Stomach (tissue), 4 donors: ENCODE measurements at regions not wholly inside any gene's neighbourhood (a gene's known extent, or its start where the extent isn't known, plus 50 kb on each side); places are given as distances from the start of the nearest gene placed in this dataset.

ENCODE experiments used
- CTCF ChIP-seq, 7 experiments: fragments of 450-650 bp in 4 of 7; fragments of 200-600 bp in 3 of 7; sonication (generic) in 3 of 7; IDR thresholded peaks; one replicate each; pipeline ENCODE4 v1.5.1; 2016 to 2019; ENCODE audit warnings: antibody characterized with exemption in 7 of 7, control low read depth in 2 of 7, mild to moderate bottlenecking in 1 of 7
- POLR2AphosphoS5 ChIP-seq, 3 donors: sonication (generic); formaldehyde crosslinking; IDR thresholded peaks; one replicate each; pipeline ENCODE4 v1.6.1; 2016; ENCODE audit warnings: antibody characterized with exemption in 3 of 3

GRCh38 chr18:64219517-64219916 is 70.6 kb upstream of the LINC00305 start:
- TF ChIP-seq CTCF (IDR thresholded peaks at IDR 0.05) (no peak), POLR2AphosphoS5 (IDR thresholded peaks at IDR 0.05) (no peak)
